ENCODE measurements at regions not wholly inside any gene's neighbourhood (a gene's known extent, or its start where the extent isn't known, plus 50 kb on each side); places are given as distances from the start of the nearest gene placed in this dataset.
"Not testable (repeated sequence)": the region's sequence is repeated elsewhere in the genome, so short reads cannot be mapped to it uniquely, and the experiment has no call there.

- peak; percentile 27 for DNase-seq
Observed at GRCh38 chr21:9837946-9838737, 683.2 kb upstream of the TPTE start.

GRCh38 chr21:9838738-9839642, 682.4 kb upstream of the TPTE start:
- DNase-seq: peak; percentile 33

- DNase-seq: not testable (repeated sequence)
Observed at GRCh38 chr21:9844106-9844505, 677.3 kb upstream of the TPTE start.

GRCh38 chr21:9847511-9847910, 673.9 kb upstream of the TPTE start:
- DNase-seq: not testable (repeated sequence)

- not testable (repeated sequence) for DNase-seq
Observed at GRCh38 chr21:9851166-9851565, 670.2 kb upstream of the TPTE start.

- not testable (repeated sequence) for DNase-seq
Observed at GRCh38 chr21:9851695-9852094, 669.7 kb upstream of the TPTE start.

GRCh38 chr21:9857563-9857962, 663.8 kb upstream of the TPTE start:
- not testable (repeated sequence) for DNase-seq

GRCh38 chr21:9859865-9860264, 661.5 kb upstream of the TPTE start:
- DNase-seq: not testable (repeated sequence)

- not testable (repeated sequence) for DNase-seq
Observed at GRCh38 chr21:9862456-9862855, 658.9 kb upstream of the TPTE start.

- DNase-seq: not testable (repeated sequence)
Observed at GRCh38 chr21:9867815-9868214, 653.6 kb upstream of the TPTE start.

GRCh38 chr21:9873096-9873495, 648.3 kb upstream of the TPTE start:
- not testable (repeated sequence) for DNase-seq

GRCh38 chr21:9874136-9874535, 647.2 kb upstream of the TPTE start:
- DNase-seq: not testable (repeated sequence)

- not testable (repeated sequence) for DNase-seq
Observed at GRCh38 chr21:9881430-9881829, 640.0 kb upstream of the TPTE start.

- not testable (repeated sequence) for DNase-seq
Observed at GRCh38 chr21:9883047-9883446, 638.3 kb upstream of the TPTE start.

- not testable (repeated sequence) for DNase-seq
Observed at GRCh38 chr21:9883571-9884282, 637.7 kb upstream of the TPTE start.

- DNase-seq: not testable (repeated sequence)
Observed at GRCh38 chr21:9888500-9888899, 632.9 kb upstream of the TPTE start.

GRCh38 chr21:9903579-9903978, 617.8 kb upstream of the TPTE start:
- not testable (repeated sequence) for DNase-seq

- not testable (repeated sequence) for DNase-seq
Observed at GRCh38 chr21:9914135-9914534, 607.2 kb upstream of the TPTE start.

GRCh38 chr21:9919446-9919845, 601.9 kb upstream of the TPTE start:
- not testable (repeated sequence) for DNase-seq

- DNase-seq: not testable (repeated sequence)
Observed at GRCh38 chr21:9943639-9944038, 577.7 kb upstream of the TPTE start.

- DNase-seq: not testable (repeated sequence)
Observed at GRCh38 chr21:9946057-9946456, 575.3 kb upstream of the TPTE start.

- not testable (repeated sequence) for DNase-seq
Observed at GRCh38 chr21:9949510-9950289, 571.7 kb upstream of the TPTE start.
